Esophagus muscularis mucosa (tissue), 3 donors: ENCODE measurements at regions not wholly inside any gene's neighbourhood (a gene's known extent, or its start where the extent isn't known, plus 50 kb on each side); places are given as distances from the start of the nearest gene placed in this dataset.

Experiments
- CTCF ChIP-seq, 3 experiments: fragments of 200-600 bp in 2 of 3; fragments of 450-650 bp in 1 of 3; sonication (generic) in 2 of 3; IDR thresholded peaks; one replicate each; pipeline ENCODE4 v1.5.1; 2017 to 2019; ENCODE audit warnings: antibody characterized with exemption in 3 of 3, mild to moderate bottlenecking in 2 of 3, moderate library complexity in 1 of 3
- POLR2A ChIP-seq: fragments of 450-650 bp; IDR thresholded peaks from one replicate; pipeline ENCODE4 v1.6.1; 2017; ENCODE audit warnings: antibody characterized with exemption, moderate library complexity, mild to moderate bottlenecking, low read depth

GRCh38 chr2:221761260-221761659 lies 189.2 kb upstream of the EPHA4 start:
- TF ChIP-seq CTCF (IDR thresholded peaks at IDR 0.05) (no peak), POLR2A (no peak)
